GM19455 (cell line): ENCODE measurements at regions not wholly inside any gene's neighbourhood (a gene's known extent, or its start where the extent isn't known, plus 50 kb on each side); places are given as distances from the start of the nearest gene placed in this dataset.
A peak's percentile ranks its signal among the peaks of the same experiment; 100 is the strongest.

Source experiments
- ATAC-seq: cut with Tn5 transposase; IDR thresholded peaks from one replicate; pipeline ENCODE4 v1.9.1; 2021; ENCODE audit not compliant: unreplicated experiment

DNA sequence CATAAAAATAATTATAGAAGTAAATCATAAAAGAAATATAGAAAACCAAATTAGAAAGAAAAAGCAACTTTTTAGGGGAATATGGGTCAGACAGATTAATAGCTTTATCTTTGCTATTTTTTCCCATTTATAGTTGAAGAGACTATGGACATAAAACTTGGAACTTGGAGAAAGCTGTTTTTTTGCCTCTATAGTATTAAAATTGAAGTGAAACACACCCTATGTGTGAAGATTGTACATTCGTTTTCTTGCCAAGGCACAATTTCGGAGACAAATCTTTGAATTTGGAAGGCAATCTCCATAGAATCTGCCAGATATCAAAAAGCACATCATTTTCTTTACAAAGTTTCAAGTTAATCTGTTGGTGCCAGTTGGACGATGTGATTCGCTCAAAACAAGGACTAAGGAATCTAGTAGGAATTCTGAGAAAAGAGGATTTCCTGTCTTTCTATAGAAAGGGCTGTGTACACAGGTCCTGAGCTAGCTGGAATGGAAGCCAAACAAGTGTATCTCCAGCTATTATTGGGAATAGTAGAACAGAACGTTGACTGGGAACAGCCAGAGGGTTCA is 156.3 kb downstream of the SLC7A11 start:
- no peak for ATAC-seq

GRCh38 chr4:138078751-138079520 is 163.2 kb downstream of the SLC7A11 start:
- no peak for ATAC-seq

DNA sequence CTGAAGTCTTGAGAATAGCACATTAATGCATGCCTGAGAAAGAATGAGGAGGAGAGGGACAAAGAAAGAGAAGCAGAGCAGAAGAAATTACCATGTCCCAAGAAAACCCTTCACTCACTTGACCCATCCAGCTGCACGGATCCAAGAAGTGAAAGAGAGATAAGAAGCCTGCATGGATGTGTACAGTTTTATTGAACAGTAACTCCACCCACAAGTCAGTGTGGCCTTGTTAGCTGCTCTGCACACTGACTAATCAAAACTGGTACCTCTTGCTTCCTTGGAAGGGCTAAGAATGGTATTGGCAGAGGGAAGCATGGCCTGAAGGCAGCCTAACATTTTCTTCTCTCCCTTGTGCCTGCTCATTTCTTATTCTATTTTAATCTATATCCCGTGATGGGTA is 163.9 kb downstream of the SLC7A11 start:
- no peak for ATAC-seq

GRCh38 chr4:138076561-138076960 is 165.6 kb downstream of the SLC7A11 start:
- no peak for ATAC-seq

GRCh38 chr4:138070816-138071215 is 171.3 kb downstream of the SLC7A11 start:
- ATAC-seq, result no peak

GRCh38 chr4:138063581-138063980 is 178.6 kb downstream of the SLC7A11 start:
- ATAC-seq, result no peak

GRCh38 chr4:138062929-138063328 is 179.2 kb downstream of the SLC7A11 start:
- no peak for ATAC-seq

GRCh38 chr4:138056541-138056940 is 185.6 kb downstream of the SLC7A11 start:
- ATAC-seq, result no peak

DNA sequence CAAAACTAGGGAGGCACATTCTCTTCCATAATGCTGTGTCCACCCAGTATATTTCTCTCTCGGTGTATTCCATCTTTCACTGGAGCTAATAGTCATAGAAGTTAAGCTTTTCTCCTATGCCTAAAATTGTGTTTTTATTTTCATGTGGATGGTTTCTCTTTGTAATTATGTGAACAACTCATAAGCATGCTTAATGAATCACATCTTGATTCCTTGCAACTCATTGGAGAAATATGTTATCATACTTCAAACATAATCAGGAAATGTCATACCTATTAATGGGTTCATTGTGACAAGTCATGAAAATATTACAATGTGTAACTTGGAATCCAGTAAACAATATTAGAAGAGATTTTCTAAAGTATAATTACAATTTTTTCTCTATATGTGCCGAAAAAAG is 186.3 kb downstream of the SLC7A11 start:
- ATAC-seq, result no peak

GRCh38 chr4:138053641-138054301 is 188.4 kb downstream of the SLC7A11 start:
- ATAC-seq, result no peak

- no peak for ATAC-seq
Observed at GRCh38 chr4:138052806-138053632, 189.1 kb downstream of the SLC7A11 start.

DNA sequence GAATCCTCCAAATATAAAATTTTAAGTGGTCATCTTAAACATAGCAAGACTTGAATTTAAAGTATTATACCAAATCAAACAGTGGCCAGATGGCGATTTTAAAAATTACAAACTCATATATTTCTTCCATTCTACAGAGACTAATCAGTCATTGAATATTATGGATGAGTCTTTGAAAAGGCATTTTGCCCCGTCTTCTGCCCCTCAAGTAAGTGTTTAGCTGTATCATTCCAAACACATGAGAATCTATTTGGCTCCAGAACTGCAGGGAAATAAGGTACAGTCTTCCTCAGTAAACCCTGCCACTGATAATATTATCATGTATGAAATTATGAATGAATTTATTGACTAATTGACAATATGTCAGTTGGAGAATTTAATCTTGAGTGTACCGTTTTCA is 191.0 kb downstream of the SLC7A11 start:
- no peak for ATAC-seq

- ATAC-seq, result no peak
Observed at GRCh38 chr4:138050601-138051000, 191.5 kb downstream of the SLC7A11 start.

- no peak for ATAC-seq
Observed at GRCh38 chr4:138049355-138049754, 192.8 kb downstream of the SLC7A11 start.

- ATAC-seq, result no peak
Observed at GRCh38 chr4:138047290-138047689, 194.9 kb downstream of the SLC7A11 start.

GRCh38 chr4:138045036-138045435 is 197.1 kb downstream of the SLC7A11 start:
- ATAC-seq, result no peak

DNA sequence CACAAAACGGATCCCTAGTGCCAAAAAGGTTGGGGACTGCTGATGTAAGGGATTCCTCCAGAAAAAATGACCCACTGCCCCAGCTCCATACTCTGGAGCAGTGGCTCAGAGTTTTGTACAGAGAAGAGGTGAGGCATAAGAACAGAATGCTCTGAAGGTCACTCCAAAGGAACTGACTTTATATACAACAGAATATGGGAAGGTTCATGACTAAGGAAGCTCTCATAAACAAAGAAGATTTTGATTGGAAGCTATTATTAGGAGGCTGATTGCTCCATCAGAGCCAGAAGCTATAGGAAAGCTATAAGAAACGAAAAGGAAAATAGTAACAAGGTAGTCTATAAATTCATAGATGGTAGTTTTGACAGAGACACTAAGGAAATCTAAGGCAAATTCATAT is 203.1 kb downstream of the SLC7A11 start:
- ATAC-seq, result no peak

DNA sequence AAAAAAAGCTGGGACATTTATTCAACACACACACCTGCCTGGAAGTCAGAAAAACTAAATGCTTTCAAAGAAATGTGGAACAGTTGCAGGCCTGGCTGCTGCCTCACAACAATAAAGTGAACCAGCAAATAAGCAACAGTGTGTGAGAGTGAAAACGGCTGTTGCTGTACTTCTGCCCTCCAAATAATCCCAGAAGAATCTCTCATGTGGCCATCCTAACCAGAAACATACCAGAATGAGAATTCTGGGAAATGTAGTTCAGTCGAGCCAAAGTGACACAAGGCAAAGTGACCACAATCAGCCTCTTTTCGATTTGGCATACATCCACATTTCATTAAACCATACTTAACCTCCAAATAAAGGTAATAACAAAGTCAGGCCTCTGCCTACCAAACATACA is 204.5 kb downstream of the SLC7A11 start:
- ATAC-seq, result no peak

DNA sequence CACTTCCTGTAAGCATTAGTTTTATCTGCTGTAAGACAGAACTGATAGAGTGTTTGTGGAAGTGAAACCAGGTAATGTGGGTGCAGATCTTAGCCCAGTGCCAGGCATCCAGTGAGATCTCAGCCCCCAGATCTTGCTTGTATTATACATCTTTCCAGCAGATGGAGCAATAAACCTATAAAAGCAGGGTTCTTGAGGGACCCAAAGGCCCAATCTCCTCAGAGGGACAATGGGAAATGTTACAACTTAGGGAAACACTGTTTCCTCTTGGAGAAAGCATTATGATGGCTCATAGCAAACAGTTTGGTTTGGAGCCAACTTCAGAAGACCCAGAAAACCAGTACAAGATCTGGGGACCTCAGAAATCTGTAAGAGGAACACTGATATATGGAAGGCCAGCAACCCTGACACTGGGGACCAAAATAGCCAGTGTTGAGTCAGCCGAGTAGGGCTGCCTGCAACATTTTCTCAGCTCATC is 206.3 kb downstream of the SLC7A11 start:
- ATAC-seq, result peak; percentile 100

- ATAC-seq, result no peak
Observed at GRCh38 chr4:138034871-138035270, 207.3 kb downstream of the SLC7A11 start.

GRCh38 chr4:138032222-138032621 is 209.9 kb downstream of the SLC7A11 start:
- ATAC-seq, result no peak
